Progenitor cell of endocrine pancreas (in vitro differentiated cells): ENCODE measurements at regions not wholly inside any gene's neighbourhood (a gene's known extent, or its start where the extent isn't known, plus 50 kb on each side); places are given as distances from the start of the nearest gene placed in this dataset.

Experiments
- DNase-seq: peaks from one replicate; pipeline ENCODE4 v3.0.0; 2021; ENCODE audit warnings: low spot score; ENCODE audit not compliant: unreplicated experiment
- H3K27ac Mint-ChIP-seq: 2 replicates; pipeline ENCODE4 v1.8.0; 2021; ENCODE audit warnings: mild to moderate bottlenecking, moderate library complexity, mixed read lengths
- H3K27me3 Mint-ChIP-seq: 2 replicates; pipeline ENCODE4 v1.8.0; 2021; ENCODE audit warnings: mixed read lengths
- H3K36me3 Mint-ChIP-seq: 2 replicates; pipeline ENCODE4 v1.8.0; 2022; ENCODE audit warnings: mixed read lengths; ENCODE audit not compliant: insufficient read depth
- H3K4me1 Mint-ChIP-seq: 2 replicates; pipeline ENCODE4 v1.8.0; 2021; ENCODE audit warnings: low read depth, mixed read lengths
- H3K4me3 Mint-ChIP-seq: 2 replicates; pipeline ENCODE4 v1.8.0; 2021; ENCODE audit warnings: low read depth, mild to moderate bottlenecking, moderate library complexity, mixed read lengths
- H3K9me3 Mint-ChIP-seq: 2 replicates; pipeline ENCODE4 v1.8.0; 2021; ENCODE audit warnings: low read depth, mixed read lengths
- TF ChIP-seq, protein P1 (sequence below): fragments of 200-600 bp; sonication (generic); IDR thresholded peaks from one replicate; pipeline ENCODE4 v1.5.0; 2021; ENCODE audit warnings: antibody characterized with exemption, mild to moderate bottlenecking; ENCODE audit not compliant: unreplicated experiment

DNA sequence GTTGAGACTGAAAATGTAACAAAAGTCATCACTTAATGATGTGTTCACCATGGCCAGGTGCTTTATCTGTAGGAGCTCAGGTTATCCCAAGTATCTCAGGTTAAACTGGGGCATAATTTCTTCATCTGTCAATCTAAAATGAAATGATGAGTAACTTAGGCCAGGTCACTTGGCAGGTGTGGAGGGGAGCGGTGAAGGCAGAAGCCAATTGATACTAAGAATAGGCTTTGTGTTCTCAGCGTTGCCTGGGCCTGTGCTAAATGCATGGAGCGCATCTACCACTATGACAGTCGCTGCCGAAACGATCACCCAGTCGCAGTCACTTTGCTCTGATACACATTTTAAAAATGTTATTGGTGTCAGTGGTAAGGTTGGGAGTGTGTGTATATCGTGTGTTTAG, 91.6 kb downstream of the FGF9 start:
- H3K4me3 Mint-ChIP-seq, result no peak overlapping the region
- peaks cover 42% of the 10 kb centered on the region for H3K4me1 Mint-ChIP-seq
- H3K9me3 Mint-ChIP-seq, result no peaks in the 10 kb centered on the region
- TF ChIP-seq, protein P1, sequence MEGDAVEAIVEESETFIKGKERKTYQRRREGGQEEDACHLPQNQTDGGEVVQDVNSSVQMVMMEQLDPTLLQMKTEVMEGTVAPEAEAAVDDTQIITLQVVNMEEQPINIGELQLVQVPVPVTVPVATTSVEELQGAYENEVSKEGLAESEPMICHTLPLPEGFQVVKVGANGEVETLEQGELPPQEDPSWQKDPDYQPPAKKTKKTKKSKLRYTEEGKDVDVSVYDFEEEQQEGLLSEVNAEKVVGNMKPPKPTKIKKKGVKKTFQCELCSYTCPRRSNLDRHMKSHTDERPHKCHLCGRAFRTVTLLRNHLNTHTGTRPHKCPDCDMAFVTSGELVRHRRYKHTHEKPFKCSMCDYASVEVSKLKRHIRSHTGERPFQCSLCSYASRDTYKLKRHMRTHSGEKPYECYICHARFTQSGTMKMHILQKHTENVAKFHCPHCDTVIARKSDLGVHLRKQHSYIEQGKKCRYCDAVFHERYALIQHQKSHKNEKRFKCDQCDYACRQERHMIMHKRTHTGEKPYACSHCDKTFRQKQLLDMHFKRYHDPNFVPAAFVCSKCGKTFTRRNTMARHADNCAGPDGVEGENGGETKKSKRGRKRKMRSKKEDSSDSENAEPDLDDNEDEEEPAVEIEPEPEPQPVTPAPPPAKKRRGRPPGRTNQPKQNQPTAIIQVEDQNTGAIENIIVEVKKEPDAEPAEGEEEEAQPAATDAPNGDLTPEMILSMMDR, result no peak
- no peaks in the 10 kb centered on the region for H3K36me3 Mint-ChIP-seq
- H3K27me3 Mint-ChIP-seq, result peaks cover 6% of the 10 kb centered on the region
- DNase-seq, result no peak
- no peak overlapping the region for H3K27ac Mint-ChIP-seq

DNA sequence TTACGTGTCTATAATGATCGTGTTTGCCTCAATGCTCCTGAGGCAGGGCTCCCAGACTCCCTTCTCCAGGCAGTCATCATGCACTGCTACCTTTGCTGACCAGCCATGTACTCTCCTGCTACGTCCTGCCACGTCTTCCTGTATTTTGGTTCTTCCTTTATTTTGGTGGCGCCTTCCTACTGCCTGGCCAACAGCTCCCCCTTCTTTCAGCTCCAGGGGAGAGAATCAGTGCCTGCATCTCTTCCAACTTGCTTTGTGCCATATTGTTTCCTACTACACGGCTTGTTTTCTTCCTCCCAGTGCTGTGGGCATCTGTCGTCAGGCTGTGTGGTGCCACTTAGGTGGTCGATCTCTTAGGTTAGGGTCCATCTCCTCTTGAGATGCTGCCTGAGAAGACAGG, 96.2 kb downstream of the FGF9 start:
- H3K27ac Mint-ChIP-seq, result no peak overlapping the region
- H3K4me1 Mint-ChIP-seq, result peaks cover 11% of the 10 kb centered on the region
- peaks cover 6% of the 10 kb centered on the region for H3K27me3 Mint-ChIP-seq
- no peak overlapping the region for H3K4me3 Mint-ChIP-seq
- peaks cover 15% of the 10 kb centered on the region for H3K9me3 Mint-ChIP-seq
- no peaks in the 10 kb centered on the region for H3K36me3 Mint-ChIP-seq
- DNase-seq, result no peak
- TF ChIP-seq, protein P1, result no peak

DNA sequence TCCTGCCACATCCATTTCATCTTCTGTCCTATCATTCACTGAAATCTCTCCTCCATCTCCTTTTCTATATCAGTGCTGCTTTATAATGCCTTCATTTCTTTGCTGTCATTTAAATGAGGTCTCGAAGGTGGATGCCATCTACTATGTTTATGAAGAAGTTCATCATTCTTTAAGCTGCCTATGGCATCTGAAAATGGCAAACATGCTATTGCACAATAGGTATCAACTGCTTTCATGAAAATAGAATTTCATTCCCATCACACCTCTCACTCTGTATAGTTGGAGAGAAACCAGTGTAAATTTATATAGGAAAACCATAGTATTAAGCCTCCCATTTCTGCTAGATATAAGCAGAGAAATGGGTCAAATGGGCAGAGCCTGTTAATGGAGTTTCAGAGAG, 100.2 kb downstream of the FGF9 start:
- Mint-ChIP-seq H3K36me3 (no peaks in the 10 kb centered on the region), H3K9me3 (peaks cover 17% of the 10 kb centered on the region), H3K27ac (no peak overlapping the region), H3K27me3 (peaks cover 2% of the 10 kb centered on the region), H3K4me1 (no peaks in the 10 kb centered on the region), H3K4me3 (no peak overlapping the region)
- no peak for DNase-seq
- TF ChIP-seq, protein P1, result no peak

DNA sequence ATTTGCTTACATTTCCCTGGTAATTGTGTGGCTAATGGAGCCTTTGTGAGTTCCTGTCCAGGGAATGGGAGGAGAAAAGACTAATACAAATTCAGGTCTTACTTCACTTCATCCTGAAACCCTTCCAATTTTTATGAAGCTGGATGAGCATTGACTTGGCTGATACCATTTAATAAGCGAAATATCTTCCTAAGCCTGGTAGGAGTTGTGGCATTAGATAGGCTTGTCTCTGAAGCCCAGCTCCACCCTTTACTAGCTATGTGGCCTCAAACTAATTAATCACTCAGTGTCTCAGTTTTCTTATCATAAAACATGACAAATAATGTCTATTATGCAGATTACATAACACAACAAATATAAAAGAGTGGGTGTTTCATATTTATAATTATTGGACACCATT, 106.3 kb downstream of the FGF9 start:
- H3K4me3 Mint-ChIP-seq, result no peak overlapping the region
- H3K27ac Mint-ChIP-seq, result no peak overlapping the region
- TF ChIP-seq, protein P1, result no peak
- DNase-seq, result no peak
- H3K27me3 Mint-ChIP-seq, result no peaks in the 10 kb centered on the region
- no peaks in the 10 kb centered on the region for H3K36me3 Mint-ChIP-seq
- peaks cover 8% of the 10 kb centered on the region for H3K9me3 Mint-ChIP-seq
- H3K4me1 Mint-ChIP-seq, result no peaks in the 10 kb centered on the region

DNA sequence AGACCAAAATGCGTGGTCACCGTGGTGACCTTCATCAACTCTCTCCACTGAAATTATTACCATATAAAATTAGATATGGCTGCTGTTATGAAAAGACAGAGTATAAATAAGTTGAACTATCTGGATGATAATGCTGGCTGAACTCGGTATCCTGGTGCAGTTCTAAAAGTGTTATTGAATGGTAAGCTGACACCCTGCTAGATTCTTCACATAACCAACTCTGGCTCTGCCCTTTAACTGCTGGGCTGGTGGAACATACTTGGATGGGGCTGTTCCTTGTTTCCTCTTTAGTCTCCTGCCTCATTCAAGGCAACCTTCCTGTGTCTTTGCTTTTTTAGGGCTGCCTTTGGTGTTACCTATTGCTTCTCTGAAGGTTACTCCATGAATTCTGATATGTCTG, 106.9 kb downstream of the FGF9 start:
- Mint-ChIP-seq H3K27me3 (no peaks in the 10 kb centered on the region), H3K4me1 (no peaks in the 10 kb centered on the region), H3K27ac (no peak overlapping the region), H3K9me3 (peaks cover 8% of the 10 kb centered on the region), H3K4me3 (no peak overlapping the region), H3K36me3 (no peaks in the 10 kb centered on the region)
- TF ChIP-seq, protein P1, result no peak
- no peak for DNase-seq
